Astrocyte (in vitro differentiated cells and primary cell): ENCODE measurements at regions not wholly inside any gene's neighbourhood (a gene's known extent, or its start where the extent isn't known, plus 50 kb on each side); places are given as distances from the start of the nearest gene placed in this dataset.

Experiments used
- EZH2 ChIP-seq: IDR thresholded peaks from 2 replicates; pipeline ENCODE4 v1.6.1; 2012; ENCODE audit warnings: mild to moderate bottlenecking, low read length, inconsistent platforms; ENCODE audit not compliant: insufficient read depth
- TF ChIP-seq, protein P1 (sequence below): IDR thresholded peaks from 2 replicates; pipeline ENCODE4 v1.5.1; 2011; ENCODE audit warnings: low read depth, mild to moderate bottlenecking, inconsistent platforms, low read length, moderate library complexity; ENCODE audit not compliant: insufficient read depth

DNA sequence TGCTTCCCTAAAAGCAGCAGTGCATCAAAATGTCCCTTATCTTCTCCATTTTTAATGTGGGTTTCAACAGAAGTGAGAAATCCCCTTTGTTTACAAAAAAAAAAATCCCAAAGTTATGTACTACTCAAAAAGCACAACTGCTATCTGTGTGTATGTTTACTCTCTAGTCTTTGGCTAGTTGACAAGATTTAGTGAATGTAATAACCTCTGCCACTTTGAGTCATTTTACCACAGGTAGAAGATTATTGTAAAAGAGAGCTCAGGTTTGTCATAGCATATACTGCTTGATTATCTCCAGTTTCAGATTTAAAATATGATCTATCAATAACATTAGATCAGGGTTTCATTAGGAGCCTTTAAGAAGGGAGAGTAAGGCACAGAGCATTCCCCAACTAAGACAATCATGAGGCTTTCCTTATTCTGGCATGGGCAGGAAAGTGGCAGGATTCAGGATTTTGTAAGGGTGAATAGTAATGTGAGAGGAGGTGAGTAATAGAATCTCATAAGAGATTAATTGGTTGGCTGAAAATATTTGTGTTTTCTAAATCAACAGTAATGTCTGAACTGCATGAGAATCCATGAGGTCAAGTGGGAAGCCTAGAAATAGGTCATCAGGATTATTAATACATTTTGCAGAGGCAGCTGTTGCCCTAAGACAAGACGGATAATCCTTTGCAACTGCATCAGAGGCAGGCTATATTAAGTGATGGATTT is 1780.3 kb upstream of the LRRTM1 start:
- TF ChIP-seq, protein P1, sequence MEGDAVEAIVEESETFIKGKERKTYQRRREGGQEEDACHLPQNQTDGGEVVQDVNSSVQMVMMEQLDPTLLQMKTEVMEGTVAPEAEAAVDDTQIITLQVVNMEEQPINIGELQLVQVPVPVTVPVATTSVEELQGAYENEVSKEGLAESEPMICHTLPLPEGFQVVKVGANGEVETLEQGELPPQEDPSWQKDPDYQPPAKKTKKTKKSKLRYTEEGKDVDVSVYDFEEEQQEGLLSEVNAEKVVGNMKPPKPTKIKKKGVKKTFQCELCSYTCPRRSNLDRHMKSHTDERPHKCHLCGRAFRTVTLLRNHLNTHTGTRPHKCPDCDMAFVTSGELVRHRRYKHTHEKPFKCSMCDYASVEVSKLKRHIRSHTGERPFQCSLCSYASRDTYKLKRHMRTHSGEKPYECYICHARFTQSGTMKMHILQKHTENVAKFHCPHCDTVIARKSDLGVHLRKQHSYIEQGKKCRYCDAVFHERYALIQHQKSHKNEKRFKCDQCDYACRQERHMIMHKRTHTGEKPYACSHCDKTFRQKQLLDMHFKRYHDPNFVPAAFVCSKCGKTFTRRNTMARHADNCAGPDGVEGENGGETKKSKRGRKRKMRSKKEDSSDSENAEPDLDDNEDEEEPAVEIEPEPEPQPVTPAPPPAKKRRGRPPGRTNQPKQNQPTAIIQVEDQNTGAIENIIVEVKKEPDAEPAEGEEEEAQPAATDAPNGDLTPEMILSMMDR = no peak
- TF ChIP-seq EZH2 = no peak
